Parathyroid adenoma (tissue), 2 donors: ENCODE measurements at regions not wholly inside any gene's neighbourhood (a gene's known extent, or its start where the extent isn't known, plus 50 kb on each side); places are given as distances from the start of the nearest gene placed in this dataset.

Experiments
- H2AFZ ChIP-seq: fragments of 300-600 bp; sonication (generic); one replicate; pipeline ENCODE4 v1.7.0; 2017; ENCODE audit warnings: antibody characterized with exemption, mild to moderate bottlenecking
- H3K27ac ChIP-seq: fragments of 300-600 bp; sonication (generic); one replicate; pipeline ENCODE4 v1.7.0; 2017
- H3K27me3 ChIP-seq: fragments of 300-600 bp; sonication (generic); one replicate; pipeline ENCODE4 v1.7.0; 2017; ENCODE audit warnings: low read length; ENCODE audit not compliant: control insufficient read depth, insufficient read depth
- H3K36me3 ChIP-seq: fragments of 300-600 bp; sonication (generic); one replicate; pipeline ENCODE4 v1.7.0; 2017; ENCODE audit warnings: low read length; ENCODE audit not compliant: control insufficient read depth, insufficient read depth
- H3K4me1 ChIP-seq: fragments of 300-600 bp; sonication (generic); one replicate; pipeline ENCODE4 v1.7.0; 2017; ENCODE audit warnings: control low read depth
- H3K4me2 ChIP-seq: fragments of 300-600 bp; sonication (generic); one replicate; pipeline ENCODE4 v1.7.0; 2017; ENCODE audit warnings: low read length
- H3K4me3 ChIP-seq: fragments of 300-600 bp; sonication (generic); one replicate; pipeline ENCODE4 v1.7.0; 2017; ENCODE audit warnings: low read depth, low read length
- H3K79me2 ChIP-seq: fragments of 300-600 bp; sonication (generic); one replicate; pipeline ENCODE4 v1.7.0; 2017; ENCODE audit warnings: control low read depth
- H3K9ac ChIP-seq: fragments of 300-600 bp; sonication (generic); one replicate; pipeline ENCODE4 v1.7.0; 2017; ENCODE audit warnings: mild to moderate bottlenecking
- H3K9me3 ChIP-seq: fragments of 300-600 bp; sonication (generic); one replicate; pipeline ENCODE4 v1.7.0; 2017; ENCODE audit warnings: low read length; ENCODE audit not compliant: control insufficient read depth
- TF ChIP-seq, protein P1 (sequence below): fragments of 300-600 bp; sonication (generic); IDR thresholded peaks from one replicate; pipeline ENCODE4 v1.7.0; 2017; ENCODE audit warnings: antibody characterized with exemption, mild to moderate bottlenecking
- donor health status: primary hyperparathyroidism.

DNA sequence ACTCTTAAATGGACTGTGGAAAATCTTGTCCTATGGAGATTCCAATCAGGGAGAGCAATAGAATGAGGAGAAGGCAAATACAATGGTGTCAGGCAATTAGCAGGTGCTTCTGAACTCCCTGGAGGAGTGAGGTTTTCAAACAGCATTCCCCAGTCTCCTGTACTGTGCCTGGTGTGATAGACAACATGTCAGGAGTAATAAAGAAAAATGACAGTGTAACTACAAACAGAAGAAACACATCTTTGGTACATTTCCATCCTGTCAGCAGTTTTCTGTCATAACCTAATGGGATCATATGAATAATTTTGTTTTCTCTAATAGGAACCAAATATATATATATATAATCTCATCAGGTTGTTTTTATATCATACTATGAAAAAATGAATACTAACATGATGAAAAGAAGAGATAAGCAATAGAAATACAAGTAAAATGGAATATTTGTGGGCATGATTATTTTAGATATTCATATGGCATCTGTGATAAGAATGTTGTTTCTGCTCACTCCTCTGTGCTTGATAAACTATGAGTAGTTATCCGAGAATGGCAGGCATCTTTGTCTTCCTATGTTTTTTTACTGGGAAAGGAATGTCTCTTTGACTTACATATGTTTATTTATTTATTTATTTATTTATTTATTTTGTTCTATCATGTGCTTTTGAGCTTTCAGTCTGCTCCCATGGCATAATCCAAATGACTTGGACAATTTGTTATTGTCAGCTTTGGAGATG, 441.7 kb downstream of the TXNL1 start:
- Histone ChIP-seq H3K27me3 (no peaks in the 10 kb centered on the region), H3K4me2 (no peak overlapping the region), H3K27ac (no peak overlapping the region), H3K79me2 (no peaks in the 10 kb centered on the region), H3K36me3 (no peaks in the 10 kb centered on the region), H3K4me3 (no peak overlapping the region), H3K9me3 (no peaks in the 10 kb centered on the region), H2AFZ (no peak overlapping the region), H3K4me1 (no peaks in the 10 kb centered on the region), H3K9ac (no peak overlapping the region)
- TF ChIP-seq, protein P1, sequence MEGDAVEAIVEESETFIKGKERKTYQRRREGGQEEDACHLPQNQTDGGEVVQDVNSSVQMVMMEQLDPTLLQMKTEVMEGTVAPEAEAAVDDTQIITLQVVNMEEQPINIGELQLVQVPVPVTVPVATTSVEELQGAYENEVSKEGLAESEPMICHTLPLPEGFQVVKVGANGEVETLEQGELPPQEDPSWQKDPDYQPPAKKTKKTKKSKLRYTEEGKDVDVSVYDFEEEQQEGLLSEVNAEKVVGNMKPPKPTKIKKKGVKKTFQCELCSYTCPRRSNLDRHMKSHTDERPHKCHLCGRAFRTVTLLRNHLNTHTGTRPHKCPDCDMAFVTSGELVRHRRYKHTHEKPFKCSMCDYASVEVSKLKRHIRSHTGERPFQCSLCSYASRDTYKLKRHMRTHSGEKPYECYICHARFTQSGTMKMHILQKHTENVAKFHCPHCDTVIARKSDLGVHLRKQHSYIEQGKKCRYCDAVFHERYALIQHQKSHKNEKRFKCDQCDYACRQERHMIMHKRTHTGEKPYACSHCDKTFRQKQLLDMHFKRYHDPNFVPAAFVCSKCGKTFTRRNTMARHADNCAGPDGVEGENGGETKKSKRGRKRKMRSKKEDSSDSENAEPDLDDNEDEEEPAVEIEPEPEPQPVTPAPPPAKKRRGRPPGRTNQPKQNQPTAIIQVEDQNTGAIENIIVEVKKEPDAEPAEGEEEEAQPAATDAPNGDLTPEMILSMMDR: no peak

DNA sequence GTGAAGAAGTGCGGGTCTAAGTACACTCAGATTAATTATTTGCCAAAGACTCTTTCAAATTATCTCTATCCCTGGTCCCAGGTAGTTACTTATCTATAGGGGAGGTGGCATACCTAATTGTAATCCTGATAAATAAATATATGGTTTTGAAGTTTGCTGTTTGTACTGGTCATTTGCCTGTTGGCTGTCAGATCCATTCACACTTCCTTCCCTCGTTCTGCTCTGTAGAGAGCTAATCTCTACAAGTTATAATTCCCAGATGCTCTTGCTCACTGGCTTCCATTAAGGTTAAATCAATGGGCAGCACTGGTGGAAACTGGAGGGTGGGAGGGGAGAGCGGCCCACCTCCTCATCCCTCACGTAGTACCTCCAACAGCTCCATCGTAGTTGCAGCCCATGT, 447.1 kb downstream of the TXNL1 start:
- no peaks in the 10 kb centered on the region for H3K9me3 ChIP-seq
- TF ChIP-seq, protein P1: no peak
- H3K4me2 ChIP-seq: no peak overlapping the region
- H3K9ac ChIP-seq: no peak overlapping the region
- H2AFZ ChIP-seq: no peak overlapping the region
- no peaks in the 10 kb centered on the region for H3K4me1 ChIP-seq
- no peaks in the 10 kb centered on the region for H3K27me3 ChIP-seq
- H3K79me2 ChIP-seq: no peaks in the 10 kb centered on the region
- H3K4me3 ChIP-seq: no peak overlapping the region
- no peaks in the 10 kb centered on the region for H3K36me3 ChIP-seq
- no peak overlapping the region for H3K27ac ChIP-seq

DNA sequence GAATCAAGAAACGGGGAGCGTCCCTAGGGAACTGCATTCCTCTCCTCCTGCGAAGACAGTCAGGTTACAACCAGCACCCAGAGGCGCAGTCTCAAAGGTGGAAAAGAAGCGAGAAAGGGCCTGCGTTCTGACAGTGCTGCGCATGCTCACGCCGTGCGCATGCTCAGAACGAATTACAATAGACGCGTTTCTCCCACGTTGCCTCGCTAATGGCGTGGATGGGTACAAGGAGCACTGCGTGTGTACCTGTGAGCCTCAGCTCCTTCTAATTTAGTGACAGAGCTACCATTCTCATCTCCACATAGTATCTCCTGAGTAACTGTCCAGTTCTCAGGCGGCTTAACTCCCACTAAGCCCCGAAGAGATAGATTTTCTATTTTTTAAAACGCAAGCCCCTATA, 448.8 kb downstream of the TXNL1 start:
- no peaks in the 10 kb centered on the region for H3K79me2 ChIP-seq
- no peak overlapping the region for H3K9ac ChIP-seq
- no peaks in the 10 kb centered on the region for H3K36me3 ChIP-seq
- no peaks in the 10 kb centered on the region for H3K4me1 ChIP-seq
- H3K27me3 ChIP-seq: no peaks in the 10 kb centered on the region
- no peak overlapping the region for H2AFZ ChIP-seq
- H3K27ac ChIP-seq: no peak overlapping the region
- no peak overlapping the region for H3K4me3 ChIP-seq
- H3K9me3 ChIP-seq: no peaks in the 10 kb centered on the region
- no peak overlapping the region for H3K4me2 ChIP-seq
- TF ChIP-seq, protein P1: no peak

DNA sequence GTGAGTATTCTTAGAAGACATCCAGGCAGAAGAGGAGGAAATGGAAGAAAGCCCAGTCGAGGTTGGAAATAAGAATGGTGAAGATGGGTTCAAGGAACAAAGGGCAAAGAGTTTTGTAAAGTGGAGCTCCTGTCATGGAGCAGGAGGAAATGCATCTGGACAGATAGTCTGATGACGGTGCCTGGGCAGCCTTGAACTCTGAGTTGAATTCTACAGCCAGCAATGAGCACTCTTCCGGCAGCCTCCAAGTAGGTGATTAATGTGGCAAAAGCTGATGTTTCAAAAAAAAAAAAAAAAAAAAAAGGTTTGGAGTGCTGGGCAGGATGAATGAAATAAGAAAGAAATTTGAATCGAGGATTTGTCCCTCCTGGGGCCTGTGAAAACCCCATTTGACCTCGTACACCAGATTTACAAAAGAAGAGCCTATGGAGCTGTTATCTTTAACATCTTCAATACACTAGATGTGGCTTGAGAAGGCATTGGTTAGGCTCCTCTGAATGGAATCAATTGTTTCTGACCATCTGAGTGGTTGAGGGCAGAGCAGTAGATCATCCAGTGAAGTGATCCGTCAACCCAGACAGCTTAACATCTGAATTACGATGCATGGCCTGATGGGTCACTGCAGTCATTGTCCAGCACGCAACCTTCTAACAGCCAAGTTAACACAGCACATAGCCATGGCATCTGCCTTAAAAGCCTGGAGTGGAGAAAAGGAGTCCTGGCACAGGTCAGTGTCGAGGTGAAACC, 449.7 kb downstream of the TXNL1 start:
- H2AFZ ChIP-seq: no peak overlapping the region
- TF ChIP-seq, protein P1: no peak
- H3K9me3 ChIP-seq: no peaks in the 10 kb centered on the region
- no peak overlapping the region for H3K27ac ChIP-seq
- no peak overlapping the region for H3K4me2 ChIP-seq
- H3K79me2 ChIP-seq: no peaks in the 10 kb centered on the region
- no peaks in the 10 kb centered on the region for H3K36me3 ChIP-seq
- H3K4me3 ChIP-seq: no peak overlapping the region
- no peak overlapping the region for H3K9ac ChIP-seq
- H3K27me3 ChIP-seq: no peaks in the 10 kb centered on the region
- H3K4me1 ChIP-seq: no peaks in the 10 kb centered on the region
